ENCODE measurements at regions not wholly inside any gene's neighbourhood (a gene's known extent, or its start where the extent isn't known, plus 50 kb on each side); places are given as distances from the start of the nearest gene placed in this dataset.

DNA sequence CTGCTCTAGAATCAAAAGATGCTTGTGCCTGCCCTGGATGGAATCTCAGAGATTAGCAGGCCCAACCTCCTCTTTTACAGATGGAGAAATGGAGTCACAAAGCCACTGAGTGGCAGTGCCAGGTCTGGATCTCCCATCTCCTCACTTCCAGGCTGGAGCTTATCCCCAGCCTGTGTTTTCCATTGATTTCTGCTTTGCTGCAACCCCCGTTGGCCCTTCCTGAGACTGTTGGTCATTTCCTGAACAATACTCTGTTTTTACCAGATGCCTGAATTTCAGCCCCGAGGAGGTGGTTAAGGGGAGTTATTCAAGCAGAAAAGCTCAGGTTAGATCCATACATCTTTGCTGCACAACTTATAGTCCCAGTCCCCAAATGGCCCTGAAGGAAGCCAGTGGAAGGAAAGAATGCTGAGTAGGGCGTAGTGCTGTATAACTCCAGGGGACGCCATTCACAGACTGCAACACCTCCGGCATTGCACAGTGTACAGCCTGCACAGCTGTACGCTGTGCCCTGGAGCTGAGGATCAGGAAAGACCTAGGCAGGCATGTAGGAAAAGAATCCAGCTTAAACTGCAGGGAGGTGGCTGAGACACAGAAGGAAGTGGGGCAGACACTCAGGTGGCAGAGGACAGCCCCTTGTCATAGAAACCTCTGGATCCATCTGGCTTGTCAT lies 77.5 kb downstream of the RPLP1 start:
- intact Hi-C loops (cut with micrococcal nuclease): no loop called here

GRCh38 chr15:69530991-69531664 lies 78.5 kb downstream of the RPLP1 start:
- intact Hi-C loops (cut with micrococcal nuclease): no loop called here

DNA sequence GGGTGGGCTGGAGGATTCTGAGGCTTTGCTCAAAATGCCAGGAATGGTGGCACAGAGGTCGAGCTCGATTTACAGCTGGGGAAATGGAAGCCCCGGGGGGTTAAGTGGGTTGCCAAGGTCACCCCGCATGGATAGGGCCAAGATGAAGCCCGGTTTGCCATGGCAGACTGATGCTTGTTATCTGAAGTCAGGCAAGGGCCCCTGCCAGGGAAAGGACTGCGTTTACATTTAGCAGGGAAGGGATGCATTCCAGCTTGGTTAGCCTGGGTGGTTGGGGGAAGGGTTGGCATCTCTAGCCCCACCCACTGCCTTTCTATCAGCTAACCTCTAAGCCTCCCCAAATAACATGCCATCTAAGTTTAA lies 79.0 kb downstream of the RPLP1 start:
- intact Hi-C loops (cut with micrococcal nuclease): no loop called here

GRCh38 chr15:69532066-69532465 lies 79.4 kb downstream of the RPLP1 start:
- intact Hi-C loops (cut with micrococcal nuclease): no loop called here

DNA sequence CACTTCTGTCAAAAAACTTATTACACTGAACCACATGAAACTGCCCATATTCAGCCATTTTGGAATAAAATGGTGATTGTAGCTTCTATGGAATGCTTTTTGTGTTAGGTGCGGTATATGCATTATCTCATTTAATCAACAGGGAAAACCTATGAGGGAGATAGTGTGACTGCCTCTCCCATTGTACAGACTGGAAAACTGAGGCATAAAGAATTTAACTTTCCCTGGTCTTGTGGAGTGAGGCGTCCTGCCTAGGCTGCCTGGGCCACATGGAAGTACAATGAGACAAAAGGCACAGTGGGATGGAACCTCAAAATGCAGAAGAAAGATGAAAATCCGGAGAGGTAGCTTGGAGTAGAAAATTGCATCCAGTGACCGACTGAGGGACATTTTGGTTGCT lies 80.2 kb downstream of the RPLP1 start:
- intact Hi-C loops (cut with micrococcal nuclease): no loop called here

- intact Hi-C loops (cut with micrococcal nuclease): no loop called here
Observed at GRCh38 chr15:69533522-69533921, 80.9 kb downstream of the RPLP1 start.

- intact Hi-C loops (cut with micrococcal nuclease): no loop called here
Observed at GRCh38 chr15:69535101-69535638, 82.6 kb downstream of the RPLP1 start.

GRCh38 chr15:69535998-69536397 lies 83.4 kb downstream of the RPLP1 start:
- intact Hi-C loops (cut with micrococcal nuclease): no loop called here

- intact Hi-C loops (cut with micrococcal nuclease): no loop called here
Observed at GRCh38 chr15:69536726-69537512, 84.3 kb downstream of the RPLP1 start.

DNA sequence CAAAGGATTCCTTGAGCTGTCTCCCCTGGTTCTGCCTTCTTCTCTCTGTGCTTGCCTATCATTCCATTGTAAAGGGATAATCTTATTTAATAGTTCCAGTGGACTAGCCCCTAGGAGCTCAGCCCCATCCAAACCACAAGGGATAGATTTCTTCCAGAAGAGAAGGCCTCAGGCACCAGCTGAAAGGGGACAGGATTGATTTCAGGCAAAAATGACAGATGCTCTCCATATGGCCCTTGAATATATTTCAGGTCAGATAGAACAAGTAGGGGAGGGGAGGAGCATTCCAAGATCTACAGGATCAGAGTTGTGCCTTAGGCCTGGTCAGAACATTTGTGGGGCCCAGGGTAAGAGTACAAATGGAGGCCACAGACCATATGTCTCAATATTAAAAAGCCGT lies 85.3 kb downstream of the RPLP1 start:
- intact Hi-C loops (cut with micrococcal nuclease): no loop called here

GRCh38 chr15:69538379-69538778 lies 85.8 kb downstream of the RPLP1 start:
- intact Hi-C loops (cut with micrococcal nuclease): no loop called here

- intact Hi-C loops (cut with micrococcal nuclease): no loop called here
Observed at GRCh38 chr15:69539345-69539744, 86.7 kb downstream of the RPLP1 start.

DNA sequence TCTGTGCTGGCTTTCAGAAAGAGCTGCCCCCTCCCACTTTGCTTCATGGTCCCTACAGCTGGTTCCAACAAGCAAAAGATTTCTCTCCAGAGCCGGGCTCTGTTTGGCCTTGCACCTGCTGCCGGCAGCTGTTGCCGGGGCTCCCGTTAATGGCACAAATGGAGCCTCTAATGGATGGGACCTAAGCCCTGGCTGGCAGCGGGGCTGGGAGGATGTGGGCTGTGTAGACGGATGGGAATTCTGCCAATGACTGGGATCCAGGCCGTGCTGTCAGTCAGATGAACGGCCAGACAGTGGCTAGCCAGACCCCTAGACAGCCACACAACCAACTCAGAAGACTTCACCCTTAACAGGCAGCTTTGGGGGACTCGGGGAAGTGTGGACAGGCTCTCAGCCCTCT lies 88.0 kb downstream of the RPLP1 start:
- intact Hi-C loops (cut with micrococcal nuclease): no loop called here

DNA sequence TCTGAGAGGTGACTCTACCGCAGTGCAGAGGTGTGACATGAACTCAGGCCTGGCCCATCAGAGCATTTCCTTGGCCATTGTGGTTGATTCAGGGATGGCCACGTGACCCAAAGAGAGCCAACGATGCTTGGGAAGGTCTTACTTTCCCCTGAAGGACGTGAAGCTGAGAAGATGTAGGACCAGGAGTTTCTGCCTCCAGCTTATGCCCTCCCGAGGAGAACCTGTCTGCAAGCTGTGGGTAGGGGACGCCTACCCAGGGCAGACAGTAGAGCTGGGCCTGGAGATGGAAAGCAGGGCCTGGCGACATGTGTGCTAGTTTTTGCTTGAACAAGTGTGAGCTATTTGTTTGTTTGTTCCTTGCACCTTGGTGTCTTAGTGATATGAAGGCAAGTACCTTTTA lies 89.4 kb downstream of the RPLP1 start:
- intact Hi-C loops (cut with micrococcal nuclease): no loop called here

GRCh38 chr15:69543681-69544364 lies 91.2 kb downstream of the RPLP1 start:
- intact Hi-C loops (cut with micrococcal nuclease): no loop called here

DNA sequence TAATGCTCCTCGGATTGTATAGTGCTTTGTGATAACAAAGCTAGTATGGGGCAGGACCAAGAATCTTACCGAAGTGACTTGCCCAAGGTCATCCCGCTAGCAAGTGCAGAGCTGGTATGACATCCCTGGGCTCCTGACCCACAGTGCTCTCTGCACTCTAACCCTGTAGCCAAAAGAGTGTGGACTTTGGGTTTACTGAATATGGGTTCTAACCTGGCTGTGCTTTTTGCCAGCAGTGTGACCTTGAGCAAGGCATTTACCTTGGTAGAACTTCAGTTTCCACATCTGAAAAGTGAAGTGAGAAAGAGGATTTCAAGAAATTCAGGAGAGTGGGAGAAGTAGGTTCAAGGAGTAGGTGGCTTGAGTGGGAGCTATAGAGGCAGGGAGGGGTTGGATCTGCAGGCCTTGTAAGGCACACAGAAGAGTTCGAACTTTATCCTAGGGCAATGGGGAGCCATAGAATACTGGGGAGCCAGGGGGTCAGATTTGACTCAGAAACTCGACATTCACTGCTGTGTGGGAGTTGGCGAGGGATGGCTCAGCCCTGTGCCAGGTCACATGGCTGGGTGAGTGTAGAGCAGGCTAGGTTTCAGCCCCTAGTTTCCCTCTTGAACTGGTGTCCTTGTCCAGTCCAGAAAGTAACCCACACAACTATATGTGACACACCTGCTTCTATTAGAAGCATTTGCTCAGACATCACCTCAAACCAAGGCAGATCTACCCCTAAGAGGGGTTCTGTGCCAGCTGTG lies 91.9 kb downstream of the RPLP1 start:
- intact Hi-C loops (cut with micrococcal nuclease): no loop called here

GRCh38 chr15:69546182-69546581 lies 93.6 kb downstream of the RPLP1 start:
- intact Hi-C loops (cut with micrococcal nuclease): no loop called here

- intact Hi-C loops (cut with micrococcal nuclease): no loop called here
Observed at GRCh38 chr15:69548395-69549180, 96.0 kb downstream of the RPLP1 start.

DNA sequence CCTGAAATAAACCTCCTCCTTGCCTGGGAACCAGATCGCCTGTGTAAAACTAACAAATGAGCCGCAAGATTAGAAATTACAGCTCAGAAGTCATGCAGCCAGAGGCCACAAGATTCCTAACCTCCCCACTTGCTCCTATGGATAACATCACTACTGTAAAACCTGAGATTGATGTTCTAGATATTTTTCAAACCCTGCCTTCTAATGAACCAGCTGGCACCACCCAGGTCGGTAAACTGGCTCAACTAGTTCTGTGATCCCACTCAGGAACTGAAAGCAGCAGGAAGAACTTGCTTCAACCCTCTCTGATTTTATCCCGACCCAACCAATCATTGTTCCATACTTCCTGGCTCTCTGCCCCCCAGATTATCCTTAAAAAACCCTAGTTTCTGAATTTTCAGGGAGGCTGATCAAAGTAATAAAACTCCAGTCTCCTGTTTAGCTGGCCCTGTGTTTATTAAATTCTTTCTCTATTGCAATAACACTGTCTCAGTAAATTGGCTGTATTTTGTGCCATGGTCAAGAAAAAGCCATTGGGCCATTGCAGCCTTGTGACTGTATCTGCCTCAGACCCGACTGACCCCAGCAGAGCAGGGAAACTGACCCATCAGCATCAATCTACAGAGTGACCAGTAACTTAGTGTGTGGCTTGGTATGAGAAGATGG lies 98.9 kb downstream of the RPLP1 start:
- intact Hi-C loops (cut with micrococcal nuclease): no loop called here
